Heart left ventricle (tissue), 13 donors: ENCODE measurements at regions not wholly inside any gene's neighbourhood (a gene's known extent, or its start where the extent isn't known, plus 50 kb on each side); places are given as distances from the start of the nearest gene placed in this dataset.

Experiments
- CTCF ChIP-seq, 12 donors: fragments of 200-600 bp; sonication (generic) in 4 of 12; IDR thresholded peaks; one replicate each; pipeline versions ENCODE4 v1.5.0 to v1.8.0; 2018 to 2022; ENCODE audit warnings: antibody characterized with exemption in 12 of 12, mild to moderate bottlenecking in 5 of 12
- POLR2A ChIP-seq, 2 donors: fragments of 450-650 bp; IDR thresholded peaks; one replicate each; pipeline ENCODE4 v1.6.1; 2017; ENCODE audit warnings: antibody characterized with exemption in 2 of 2, mild to moderate bottlenecking in 2 of 2, moderate library complexity in 2 of 2
- donor health status: ischemic (EF 13 %, LVEDD 7.1; RV severe dilation, severe dysfunction).
- donor health status: DM: no; HTN: yes; CAD: no.
- donor health status: DM: no; HTN: no; CAD: no.
- donor health status: ischemic (EF 25% LVEDD 6.9; RV normal size, moderate dysfunction).
- donor health status: ischemic (EF 25% LVEDD 5.7; RV mildly dilated, moderate dysfunction).
- donor health status: ischemic (EF 35%, LVEDD 5.7; RV mildly dilated, moderate dysfunction).
- donor health status: nonischemic (EF 11% LVEDD 7.7; RV severe dilation, severe dysfunction).
- donor health status: DM: yes; HTN: yes; CAD: no.
- donor health status: PGD.
- donor health status: ischemic (EF 29% LVEDD 5.4; RV normal size, mild dysfunction).
- donor health status: nonischemic (EF 23%, LVEDD 6.1; RV moderate dilation, normal function).

- no peak for TF ChIP-seq CTCF (IDR thresholded peaks at IDR 0.05)
- TF ChIP-seq POLR2A (IDR thresholded peaks at IDR 0.05), result no peak
Measured at GRCh38 chr10:61049386-61049785, 105.4 kb upstream of the RHOBTB1 start.
